ENCODE measurements at regions not wholly inside any gene's neighbourhood (a gene's known extent, or its start where the extent isn't known, plus 50 kb on each side); places are given as distances from the start of the nearest gene placed in this dataset.

DNA sequence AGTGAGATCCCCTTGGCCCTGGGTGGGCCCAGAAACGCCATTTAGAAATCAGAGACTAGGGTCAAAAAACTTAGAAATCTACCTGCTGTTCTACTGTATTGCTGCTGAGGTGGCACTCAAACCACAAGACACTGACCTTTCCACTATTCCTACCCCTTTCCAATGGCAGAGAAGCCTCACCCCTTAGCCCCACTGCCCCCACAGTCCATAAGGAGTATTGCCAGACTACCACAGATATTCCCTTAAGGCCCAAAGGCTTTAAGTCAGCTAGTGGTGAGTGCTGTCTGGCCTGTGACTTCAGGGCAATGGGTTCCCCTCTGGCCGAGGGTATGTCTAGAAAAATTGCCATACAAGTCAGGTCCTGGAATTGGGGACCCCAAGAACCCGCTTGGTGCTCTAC lies 656.1 kb downstream of the COL12A1 start:
- TF ChIP-seq, protein P1, sequence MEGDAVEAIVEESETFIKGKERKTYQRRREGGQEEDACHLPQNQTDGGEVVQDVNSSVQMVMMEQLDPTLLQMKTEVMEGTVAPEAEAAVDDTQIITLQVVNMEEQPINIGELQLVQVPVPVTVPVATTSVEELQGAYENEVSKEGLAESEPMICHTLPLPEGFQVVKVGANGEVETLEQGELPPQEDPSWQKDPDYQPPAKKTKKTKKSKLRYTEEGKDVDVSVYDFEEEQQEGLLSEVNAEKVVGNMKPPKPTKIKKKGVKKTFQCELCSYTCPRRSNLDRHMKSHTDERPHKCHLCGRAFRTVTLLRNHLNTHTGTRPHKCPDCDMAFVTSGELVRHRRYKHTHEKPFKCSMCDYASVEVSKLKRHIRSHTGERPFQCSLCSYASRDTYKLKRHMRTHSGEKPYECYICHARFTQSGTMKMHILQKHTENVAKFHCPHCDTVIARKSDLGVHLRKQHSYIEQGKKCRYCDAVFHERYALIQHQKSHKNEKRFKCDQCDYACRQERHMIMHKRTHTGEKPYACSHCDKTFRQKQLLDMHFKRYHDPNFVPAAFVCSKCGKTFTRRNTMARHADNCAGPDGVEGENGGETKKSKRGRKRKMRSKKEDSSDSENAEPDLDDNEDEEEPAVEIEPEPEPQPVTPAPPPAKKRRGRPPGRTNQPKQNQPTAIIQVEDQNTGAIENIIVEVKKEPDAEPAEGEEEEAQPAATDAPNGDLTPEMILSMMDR (IDR thresholded peaks at IDR 0.05; ENCODE audit: poor library complexity, severe bottlenecking) = no peak
- TF ChIP-seq MXI1 (conservative IDR thresholded peaks at IDR 0.05; ENCODE audit: poor library complexity, severe bottlenecking) (no peak), EZH2 (IDR thresholded peaks at IDR 0.05; ENCODE audit: borderline replicate concordance, insufficient read depth, low read length, poor library complexity, severe bottlenecking) (no peak)

All from neural cell (in vitro differentiated cells).